ENCODE measurements at regions not wholly inside any gene's neighbourhood (a gene's known extent, or its start where the extent isn't known, plus 50 kb on each side); places are given as distances from the start of the nearest gene placed in this dataset.

- ATAC-seq (no peak), DNase-seq (no peak)
- intact Hi-C loops (cut with DNase I) = no loop called here
These were observed 254.9 kb upstream of the IGF1R start for GRCh38 chr15:98393471-98393870.

- ATAC-seq (no peak), DNase-seq (no peak)
- intact Hi-C loops (cut with DNase I) = no loop called here
These were observed 253.8 kb upstream of the IGF1R start for GRCh38 chr15:98394546-98394945.

- no peak for DNase-seq
- intact Hi-C loops (cut with DNase I) = no loop called here
These were observed 252.2 kb upstream of the IGF1R start for GRCh38 chr15:98395974-98396610.

GRCh38 chr15:98397419-98397818 lies 250.9 kb upstream of the IGF1R start:
- DNase-seq = peak; percentile 45
- intact Hi-C loops (cut with DNase I) = no loop called here
- peak in 1 of 2 donors; percentile 41 for ATAC-seq

More at GRCh38 chr15:98395974-98396610, 252.2 kb upstream of the IGF1R start:
- ATAC-seq = no peak

GRCh38 chr15:98398056-98398455 lies 250.3 kb upstream of the IGF1R start:
- ATAC-seq = no peak
- intact Hi-C loops (cut with DNase I) = no loop called here

GRCh38 chr15:98398886-98399285 lies 249.5 kb upstream of the IGF1R start:
- intact Hi-C loops (cut with DNase I) = no loop called here
- ATAC-seq (no peak), DNase-seq (no peak)

More at GRCh38 chr15:98398056-98398455, 250.3 kb upstream of the IGF1R start:
- no peak for DNase-seq

GRCh38 chr15:98400120-98400519 lies 248.2 kb upstream of the IGF1R start:
- intact Hi-C loops (cut with DNase I) = no loop called here
- ATAC-seq (no peak), DNase-seq (no peak)

GRCh38 chr15:98401029-98401428 lies 247.3 kb upstream of the IGF1R start:
- peak; percentile 81 to 86 for ATAC-seq
- DNase-seq = peak; percentile 43
- intact Hi-C loops (cut with DNase I) = no loop called here

GRCh38 chr15:98402486-98402885 lies 245.9 kb upstream of the IGF1R start:
- intact Hi-C loops (cut with DNase I) = no loop called here
- no peak for ATAC-seq
- no peak for DNase-seq

- ATAC-seq (no peak), DNase-seq (no peak)
- intact Hi-C loops (cut with DNase I) = no loop called here
These were observed 245.2 kb upstream of the IGF1R start for GRCh38 chr15:98403169-98403568.

GRCh38 chr15:98403569-98403968 lies 244.8 kb upstream of the IGF1R start:
- ATAC-seq = no peak
- DNase-seq = no peak
- intact Hi-C loops (cut with DNase I) = no loop called here

GRCh38 chr15:98405013-98405412 lies 243.3 kb upstream of the IGF1R start:
- intact Hi-C loops (cut with DNase I) = no loop called here
- DNase-seq (no peak), ATAC-seq (no peak)

- ATAC-seq (no peak), DNase-seq (no peak)
- intact Hi-C loops (cut with DNase I) = no loop called here
These were observed 240.1 kb upstream of the IGF1R start for GRCh38 chr15:98408231-98408630.

- no peak for ATAC-seq
- DNase-seq = no peak
- intact Hi-C loops (cut with DNase I) = no loop called here
These were observed 238.0 kb upstream of the IGF1R start for GRCh38 chr15:98410328-98410727.

- no peak for ATAC-seq
- DNase-seq = no peak
- intact Hi-C loops (cut with DNase I) = no loop called here
These were observed 235.5 kb upstream of the IGF1R start for GRCh38 chr15:98412852-98413251.

- intact Hi-C loops (cut with DNase I) = no loop called here
These were observed 234.3 kb upstream of the IGF1R start for GRCh38 chr15:98413933-98414546.

GRCh38 chr15:98416222-98416855 lies 232.0 kb upstream of the IGF1R start:
- ATAC-seq = peak; percentile 6 to 52
- intact Hi-C loops (cut with DNase I) = no loop called here
- DNase-seq = no peak

More at GRCh38 chr15:98413933-98414546, 234.3 kb upstream of the IGF1R start:
- DNase-seq (peak; percentile 50), ATAC-seq (peak in 1 of 2 donors; percentile 39)

- intact Hi-C loops (cut with DNase I) = no loop called here
- DNase-seq (no peak), ATAC-seq (no peak)
These were observed 231.0 kb upstream of the IGF1R start for GRCh38 chr15:98417346-98417745.

- no peak for ATAC-seq
- intact Hi-C loops (cut with DNase I) = no loop called here
These were observed 230.2 kb upstream of the IGF1R start for GRCh38 chr15:98418122-98418521.

GRCh38 chr15:98419173-98419780 lies 229.1 kb upstream of the IGF1R start:
- intact Hi-C loops (cut with DNase I) = no loop called here
- ATAC-seq (peak in 1 of 2 donors; percentile 25), DNase-seq (no peak)

More at GRCh38 chr15:98418122-98418521, 230.2 kb upstream of the IGF1R start:
- no peak for DNase-seq
